ENCODE measurements at regions not wholly inside any gene's neighbourhood (a gene's known extent, or its start where the extent isn't known, plus 50 kb on each side); places are given as distances from the start of the nearest gene placed in this dataset.
"Not testable (repeated sequence)": the region's sequence is repeated elsewhere in the genome, so short reads cannot be mapped to it uniquely, and the experiment has no call there.

GRCh38 chr15:96947296-96948229 lies 617.1 kb downstream of the NR2F2 start:
- no peak for DNase-seq

- no peak for DNase-seq
Observed at GRCh38 chr15:96948981-96949380, 618.5 kb downstream of the NR2F2 start.

GRCh38 chr15:96958721-96959120 lies 628.2 kb downstream of the NR2F2 start:
- no peak for DNase-seq

GRCh38 chr15:96959501-96959900 lies 629.0 kb downstream of the NR2F2 start:
- no peak for DNase-seq

- DNase-seq: no peak
Observed at GRCh38 chr15:96960711-96961480, 630.4 kb downstream of the NR2F2 start.

- DNase-seq: no peak
Observed at GRCh38 chr15:96966554-96966953, 636.1 kb downstream of the NR2F2 start.

- no peak for DNase-seq
Observed at GRCh38 chr15:96969732-96970710, 639.5 kb downstream of the NR2F2 start.

- no peak for DNase-seq
Observed at GRCh38 chr15:96972201-96972600, 641.7 kb downstream of the NR2F2 start.

- no peak for DNase-seq
Observed at GRCh38 chr15:96974761-96975160, 644.3 kb downstream of the NR2F2 start.

GRCh38 chr15:96977886-96978285 lies 647.4 kb downstream of the NR2F2 start:
- DNase-seq: no peak

- DNase-seq: no peak
Observed at GRCh38 chr15:96978937-96979473, 648.5 kb downstream of the NR2F2 start.

GRCh38 chr15:96984121-96984671 lies 653.7 kb downstream of the NR2F2 start:
- not testable (repeated sequence) for DNase-seq

GRCh38 chr15:96992817-96993216 lies 662.3 kb downstream of the NR2F2 start:
- DNase-seq: no peak

- no peak for DNase-seq
Observed at GRCh38 chr15:96997538-96997937, 667.0 kb downstream of the NR2F2 start.

- no peak for DNase-seq
Observed at GRCh38 chr15:97009031-97009431, 678.5 kb downstream of the NR2F2 start.

GRCh38 chr15:97012986-97013385 lies 682.5 kb downstream of the NR2F2 start:
- DNase-seq: no peak

- DNase-seq: no peak
Observed at GRCh38 chr15:97013491-97013890, 683.0 kb downstream of the NR2F2 start.

- no peak for DNase-seq
Observed at GRCh38 chr15:97014001-97014400, 683.5 kb downstream of the NR2F2 start.

- no peak for DNase-seq
Observed at GRCh38 chr15:97023488-97023844, 693.0 kb downstream of the NR2F2 start.

- no peak for DNase-seq
Observed at GRCh38 chr15:97026781-97027180, 696.3 kb downstream of the NR2F2 start.

GRCh38 chr15:97027772-97028171 lies 697.3 kb downstream of the NR2F2 start:
- DNase-seq: no peak

- DNase-seq: no peak
Observed at GRCh38 chr15:97030251-97030650, 699.8 kb downstream of the NR2F2 start.

Measured in C1 segment of cervical spinal cord (tissue), 14 donors.